Stomach (tissue), 4 donors: ENCODE measurements at regions not wholly inside any gene's neighbourhood (a gene's known extent, or its start where the extent isn't known, plus 50 kb on each side); places are given as distances from the start of the nearest gene placed in this dataset.

Experiments used
- CTCF ChIP-seq, 7 experiments: fragments of 450-650 bp in 4 of 7; fragments of 200-600 bp in 3 of 7; sonication (generic) in 3 of 7; IDR thresholded peaks; one replicate each; pipeline ENCODE4 v1.5.1; 2016 to 2019; ENCODE audit warnings: antibody characterized with exemption in 7 of 7, control low read depth in 2 of 7, mild to moderate bottlenecking in 1 of 7
- EP300 ChIP-seq: sonication (generic); formaldehyde crosslinking; IDR thresholded peaks from one replicate; pipeline ENCODE4 v1.6.1; 2017; ENCODE audit warnings: antibody characterized with exemption
- POLR2AphosphoS5 ChIP-seq, 3 donors: sonication (generic); formaldehyde crosslinking; IDR thresholded peaks; one replicate each; pipeline ENCODE4 v1.6.1; 2016; ENCODE audit warnings: antibody characterized with exemption in 3 of 3

GRCh38 chr3:89692601-89693000 lies 585.2 kb downstream of the EPHA3 start:
- no peak for TF ChIP-seq EP300
- no peak for TF ChIP-seq CTCF (IDR thresholded peaks at IDR 0.05)
- TF ChIP-seq POLR2AphosphoS5 (IDR thresholded peaks at IDR 0.05): no peak
